HCT116 (cell line): ENCODE measurements at regions not wholly inside any gene's neighbourhood (a gene's known extent, or its start where the extent isn't known, plus 50 kb on each side); places are given as distances from the start of the nearest gene placed in this dataset.

ENCODE experiments used
- ATAC-seq: fragments of 200-7000 bp; cut with Tn5 transposase; 2 replicates; pipeline ENCODE4 v1.9.1; 2020; ENCODE audit warnings: mild to moderate bottlenecking, moderate library complexity
- BruUV-seq: library from RNA; stranded (reverse); fragments of 400-500 nt; replicated peaks from 2 replicates; lab custom pipeline; 2021; lab: Mats Ljungman, UMichigan
- CTCF ChIA-PET: fragments of 300-600 bp; sonication (Branson Sonifier 250); formaldehyde crosslinking; loops from one replicate; lab custom pipeline; 2021; ENCODE audit warnings: antibody characterized with exemption; lab: Charles Lee
- POLR2A ChIA-PET: fragments of 300-600, 350-600 bp; sonication (Branson Sonifier 250); formaldehyde crosslinking; loops from one replicate; lab custom pipeline; 2021; ENCODE audit warnings: antibody characterized with exemption; lab: Charles Lee
- RAD21 ChIA-PET, 2 experiments: fragments of 300-600 bp; sonication (Branson Sonifier 250); formaldehyde crosslinking; loops; one replicate each; lab custom pipeline; 2023; ENCODE audit warnings: low total read pairs in 2 of 2; ENCODE audit not compliant: uncharacterized antibody in 2 of 2, unreplicated experiment in 2 of 2, low non-redundant PET in 1 of 2; lab: Charles Lee
- DNase-seq: peaks from one replicate; pipeline ENCODE4 v3.0.0-alpha.2; 2010; ENCODE audit warnings: low read depth, low spot score
- H2AFZ ChIP-seq: fragments of 200-600 bp; shearing (Covaris generic), sonication (generic); 2 replicates; pipeline ENCODE4 v1.6.1; 2017; ENCODE audit warnings: low read depth, mixed run types, mixed read lengths, antibody characterized with exemption, low read length; ENCODE audit not compliant: poor library complexity, severe bottlenecking
- H3K27ac ChIP-seq: 2 replicates; pipeline ENCODE4 v1.5.1; 2012; ENCODE audit warnings: low read depth, low read length
- H3K27me3 ChIP-seq: fragments of 200-600 bp; sonication (generic); 2 replicates; pipeline ENCODE4 v1.6.1; 2016; ENCODE audit warnings: mixed run types, low read length, mixed read lengths; ENCODE audit not compliant: insufficient read depth
- H3K36me3 ChIP-seq, 2 experiments: fragments of 200-500 bp in 1 of 2; fragments of 200-600 bp in 1 of 2; sonication (Bioruptor generic) in 1 of 2; sonication (generic) in 1 of 2; 2 replicates each; pipeline versions ENCODE4 v1.5.1 to v1.6.1; 2014 to 2016; ENCODE audit warnings: low read length in 2 of 2, inconsistent platforms in 1 of 2, mixed read lengths in 1 of 2, mixed run types in 1 of 2; ENCODE audit not compliant: insufficient read depth in 2 of 2, control insufficient read depth in 1 of 2
- H3K4me1 ChIP-seq, 2 experiments: fragments of 200-600 bp in 1 of 2; sonication (generic) in 1 of 2; 2 replicates each; pipeline versions ENCODE4 v1.5.1 to v1.6.1; 2012 to 2017; ENCODE audit warnings: low read length in 2 of 2, inconsistent platforms in 1 of 2, mild to moderate bottlenecking in 1 of 2, mixed read lengths in 1 of 2, mixed run types in 1 of 2, moderate library complexity in 1 of 2; ENCODE audit not compliant: insufficient read depth in 2 of 2, control insufficient read depth in 1 of 2
- H3K4me2 ChIP-seq: fragments of 200-600 bp; sonication (generic); 2 replicates; pipeline ENCODE4 v1.6.1; 2017; ENCODE audit warnings: mixed run types, low read length, mixed read lengths
- H3K4me3 ChIP-seq, 2 experiments: fragments of 200-600 bp in 1 of 2; sonication (generic) in 1 of 2; replicated peaks in 1 of 2; 2 replicates each; pipeline ENCODE4 v1.5.1; 2011 to 2016; ENCODE audit warnings: low read length in 2 of 2, control low read depth in 1 of 2, low read depth in 1 of 2, mild to moderate bottlenecking in 1 of 2, mixed read lengths in 1 of 2, mixed run types in 1 of 2
- H3K79me2 ChIP-seq: fragments of 200-600 bp; sonication (generic); 2 replicates; pipeline ENCODE4 v1.6.1; 2017; ENCODE audit warnings: mild to moderate bottlenecking, mixed run types, low read length, moderate library complexity, mixed read lengths; ENCODE audit not compliant: insufficient read depth
- H3K9ac ChIP-seq: fragments of 200-600 bp; sonication (generic); 2 replicates; pipeline ENCODE4 v1.6.1; 2016; ENCODE audit warnings: low read length, mixed read lengths
- H3K9me2 ChIP-seq: fragments of 200-600 bp; sonication (generic), shearing (Covaris generic); 2 replicates; pipeline ENCODE4 v1.6.1; 2017; ENCODE audit warnings: mixed run types, mild to moderate bottlenecking, moderate library complexity; ENCODE audit not compliant: insufficient read depth
- H3K9me3 ChIP-seq, 2 experiments: fragments of 200-500 bp in 1 of 2; fragments of 200-600 bp in 1 of 2; sonication (Bioruptor generic) in 1 of 2; sonication (generic) in 1 of 2; 2 replicates each; pipeline ENCODE4 v1.6.1; 2014 to 2017; ENCODE audit warnings: low read length in 2 of 2, mixed read lengths in 2 of 2, inconsistent platforms in 1 of 2, low read depth in 1 of 2, mild to moderate bottlenecking in 1 of 2, mixed run types in 1 of 2, moderate library complexity in 1 of 2; ENCODE audit not compliant: control insufficient read depth in 1 of 2, insufficient read depth in 1 of 2
- H4K20me1 ChIP-seq: fragments of 200-600 bp; sonication (generic), shearing (Covaris generic); 2 replicates; pipeline ENCODE4 v1.6.1; 2017; ENCODE audit warnings: mixed run types, mild to moderate bottlenecking, moderate library complexity; ENCODE audit not compliant: insufficient read depth
- ATF3 ChIP-seq: IDR thresholded peaks from 2 replicates; pipeline ENCODE4 v1.6.1; 2012
- ELF1 ChIP-seq: IDR thresholded peaks from 2 replicates; pipeline ENCODE4 v1.6.1; 2012; ENCODE audit warnings: low read depth, borderline replicate concordance
- EZH2 ChIP-seq: fragments of 200-600 bp; sonication (generic); IDR thresholded peaks from 2 replicates; pipeline ENCODE4 v1.6.1; 2017; ENCODE audit warnings: antibody characterized with exemption, mixed run types
- FOSL1 ChIP-seq: IDR thresholded peaks from 2 replicates; pipeline ENCODE4 v1.6.1; 2012; ENCODE audit warnings: low read depth
- JUND ChIP-seq: IDR thresholded peaks from 2 replicates; pipeline ENCODE4 v1.6.1; 2012
- POLR2AphosphoS5 ChIP-seq: IDR thresholded peaks from 2 replicates; pipeline ENCODE4 v1.6.1; 2011; ENCODE audit warnings: mild to moderate bottlenecking, low read depth, low read length, moderate library complexity
- RAD21 ChIP-seq: IDR thresholded peaks from 2 replicates; pipeline ENCODE4 v1.6.1; 2012; ENCODE audit warnings: low read depth, mild to moderate bottlenecking
- REST ChIP-seq: IDR thresholded peaks from 2 replicates; pipeline ENCODE4 v1.6.1; 2012; ENCODE audit warnings: low read depth
- SIN3A ChIP-seq: IDR thresholded peaks from 2 replicates; pipeline ENCODE4 v1.6.1; 2012; ENCODE audit warnings: low read depth
- TCF7L2 ChIP-seq: IDR thresholded peaks from 2 replicates; pipeline ENCODE4 v1.7.0; 2011; ENCODE audit warnings: borderline replicate concordance, inconsistent platforms; ENCODE audit not compliant: insufficient read depth, insufficient read length; ENCODE audit errors: extremely low read depth
- YY1 ChIP-seq: IDR thresholded peaks from 2 replicates; pipeline ENCODE4 v1.6.1; 2011; ENCODE audit warnings: low read length, low read depth, moderate library complexity, mild to moderate bottlenecking; ENCODE audit not compliant: insufficient replicate concordance; ENCODE audit errors: extremely low read depth
- ZBTB33 ChIP-seq: IDR thresholded peaks from 2 replicates; pipeline ENCODE4 v1.6.1; 2011; ENCODE audit warnings: mild to moderate bottlenecking, low read length, moderate library complexity; ENCODE audit not compliant: insufficient replicate concordance; ENCODE audit errors: extremely low read depth
- intact Hi-C: fragments of 100-400 bp; cut with micrococcal nuclease; formaldehyde crosslinking; loops from 2 replicates; pipeline ENCODE4 v1.10.0; 2022
- TF ChIP-seq, protein P1 (sequence below), 3 experiments: fragments of 200-600 bp in 1 of 3; sonication (generic) in 1 of 3; IDR thresholded peaks in 2 of 3; conservative IDR thresholded peaks in 1 of 3; 2 replicates each; pipeline ENCODE4 v1.5.1; 2012 to 2017; ENCODE audit warnings: low read depth in 2 of 3, low read length in 2 of 3, antibody characterized with exemption in 1 of 3, borderline replicate concordance in 1 of 3, control low read depth in 1 of 3, mild to moderate bottlenecking in 1 of 3, mixed read lengths in 1 of 3, mixed run types in 1 of 3, moderate library complexity in 1 of 3; ENCODE audit not compliant: insufficient read depth in 1 of 3

DNA sequence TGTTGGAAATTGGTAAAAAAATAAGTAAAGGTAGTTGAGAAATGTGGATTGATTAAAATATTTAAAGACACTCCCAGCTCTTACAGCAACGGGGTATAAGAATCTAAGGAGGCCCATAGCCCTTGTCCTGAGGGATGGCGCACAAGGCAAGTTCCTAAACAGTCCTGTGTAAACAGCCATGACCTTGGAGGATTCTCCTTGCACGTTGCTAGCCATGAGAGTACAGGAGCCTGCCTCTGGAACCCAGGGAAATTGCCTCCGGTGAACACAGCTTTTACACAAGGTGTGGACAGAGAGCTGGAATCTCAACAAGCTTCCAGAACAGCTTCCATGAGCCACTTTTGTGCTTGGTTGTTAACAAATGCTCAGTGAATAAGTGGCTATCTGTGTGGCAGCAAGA, 378.2 kb downstream of the FOXO1 start:
- ChIA-PET RAD21 (no interaction called here), POLR2A (no interaction called here), CTCF (no interaction called here)
- no peak overlapping the region for H3K4me3 ChIP-seq
- H3K36me3 ChIP-seq, result no peaks in the 10 kb centered on the region
- intact Hi-C loops, result no loop called here
- no peak overlapping the region for H3K9ac ChIP-seq
- no TSS peak for BruUV-seq
- no peaks in the 10 kb centered on the region for H4K20me1 ChIP-seq
- DNase-seq, result no peak
- no peaks in the 10 kb centered on the region for H3K4me1 ChIP-seq
- no peaks in the 10 kb centered on the region for H3K27me3 ChIP-seq
- no peaks in the 10 kb centered on the region for H3K9me2 ChIP-seq
- H3K9me3 ChIP-seq, result no peaks in the 10 kb centered on the region
- H3K4me2 ChIP-seq, result no peak overlapping the region
- ATAC-seq, result no peak
- TF ChIP-seq, protein P1, sequence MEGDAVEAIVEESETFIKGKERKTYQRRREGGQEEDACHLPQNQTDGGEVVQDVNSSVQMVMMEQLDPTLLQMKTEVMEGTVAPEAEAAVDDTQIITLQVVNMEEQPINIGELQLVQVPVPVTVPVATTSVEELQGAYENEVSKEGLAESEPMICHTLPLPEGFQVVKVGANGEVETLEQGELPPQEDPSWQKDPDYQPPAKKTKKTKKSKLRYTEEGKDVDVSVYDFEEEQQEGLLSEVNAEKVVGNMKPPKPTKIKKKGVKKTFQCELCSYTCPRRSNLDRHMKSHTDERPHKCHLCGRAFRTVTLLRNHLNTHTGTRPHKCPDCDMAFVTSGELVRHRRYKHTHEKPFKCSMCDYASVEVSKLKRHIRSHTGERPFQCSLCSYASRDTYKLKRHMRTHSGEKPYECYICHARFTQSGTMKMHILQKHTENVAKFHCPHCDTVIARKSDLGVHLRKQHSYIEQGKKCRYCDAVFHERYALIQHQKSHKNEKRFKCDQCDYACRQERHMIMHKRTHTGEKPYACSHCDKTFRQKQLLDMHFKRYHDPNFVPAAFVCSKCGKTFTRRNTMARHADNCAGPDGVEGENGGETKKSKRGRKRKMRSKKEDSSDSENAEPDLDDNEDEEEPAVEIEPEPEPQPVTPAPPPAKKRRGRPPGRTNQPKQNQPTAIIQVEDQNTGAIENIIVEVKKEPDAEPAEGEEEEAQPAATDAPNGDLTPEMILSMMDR (IDR thresholded peaks at IDR 0.05 in 2 of 3, conservative IDR thresholded peaks at IDR 0.05 in 1 of 3; ENCODE audit: borderline replicate concordance in 1 of 3, insufficient read depth in 1 of 3, low read depth in 2 of 3, low read length in 2 of 3), result no peak
- TF ChIP-seq ZBTB33, result no peak
- no peak for TF ChIP-seq RAD21
- TF ChIP-seq POLR2AphosphoS5, result no peak
- TF ChIP-seq, all 23 proteins: peak for 0
- H2AFZ ChIP-seq, result no peak overlapping the region
- H3K79me2 ChIP-seq, result no peaks in the 10 kb centered on the region
- no peak overlapping the region for H3K27ac ChIP-seq

- no TSS peak for BruUV-seq
- ATAC-seq, result no peak
- RAD21 ChIA-PET, result no interaction called here
- TF ChIP-seq TCF7L2 (no peak), FOSL1 (no peak), YY1 (no peak), EZH2 (no peak), SIN3A (no peak), ELF1 (no peak), ATF3 (no peak), JUND (no peak), REST (no peak)
These were observed 375.7 kb downstream of the FOXO1 start for GRCh38 chr13:40290758-40291157.

More at GRCh38 chr13:40290758-40291157, 375.7 kb downstream of the FOXO1 start:
- intact Hi-C loops, result no loop called here
- ChIA-PET POLR2A (no interaction called here), CTCF (no interaction called here)
- H3K4me2 ChIP-seq, result no peak overlapping the region
- H3K9me2 ChIP-seq, result no peaks in the 10 kb centered on the region
- H3K9me3 ChIP-seq, result no peaks in the 10 kb centered on the region
- no peak overlapping the region for H3K27ac ChIP-seq
- DNase-seq, result no peak
- H4K20me1 ChIP-seq, result no peaks in the 10 kb centered on the region
- H2AFZ ChIP-seq, result no peak overlapping the region
- no peaks in the 10 kb centered on the region for H3K36me3 ChIP-seq
- no peak overlapping the region for H3K4me3 ChIP-seq
- no peak overlapping the region for H3K9ac ChIP-seq
- H3K4me1 ChIP-seq, result no peaks in the 10 kb centered on the region
- H3K79me2 ChIP-seq, result no peaks in the 10 kb centered on the region
- no peaks in the 10 kb centered on the region for H3K27me3 ChIP-seq
